HepG2 (cell line): ENCODE measurements at regions not wholly inside any gene's neighbourhood (a gene's known extent, or its start where the extent isn't known, plus 50 kb on each side); places are given as distances from the start of the nearest gene placed in this dataset.

Experiments used
- EP300 ChIP-seq, 3 experiments: sonication (generic) in 1 of 3; formaldehyde crosslinking in 1 of 3; IDR thresholded peaks; 2 replicates each; pipeline versions ENCODE4 v1.5.1 to v1.6.1; 2011 to 2020; ENCODE audit warnings: low read depth in 2 of 3, low read length in 2 of 3, borderline replicate concordance in 1 of 3, improper control_type of control experiment in 1 of 3, mild to moderate bottlenecking in 1 of 3, missing genetic modification reagents in 1 of 3, moderate library complexity in 1 of 3
- EZH2 ChIP-seq: conservative IDR thresholded peaks from 2 replicates; pipeline ENCODE4 v1.6.1; 2012; ENCODE audit warnings: mild to moderate bottlenecking, low read depth, low read length, moderate library complexity
- HMGA1 ChIP-seq: sonication (generic); formaldehyde crosslinking; conservative IDR thresholded peaks from 2 replicates; pipeline ENCODE4 v1.4.0; 2020; ENCODE audit warnings: missing genetic modification reagents
- NCOA2 ChIP-seq: sonication (generic); formaldehyde crosslinking; IDR thresholded peaks from 2 replicates; pipeline ENCODE4 v1.8.0; 2022; ENCODE audit warnings: inconsistent platforms
- PHB2 ChIP-seq: fragments of 450-650 bp; IDR thresholded peaks from 2 replicates; pipeline ENCODE4 v1.6.1; 2018; ENCODE audit not compliant: partially characterized antibody
- ZNF292 ChIP-seq: sonication (generic); formaldehyde crosslinking; IDR thresholded peaks from 2 replicates; pipeline ENCODE4 v1.8.1; 2022; ENCODE audit warnings: mild to moderate bottlenecking, low read depth, missing genetic modification reagents, borderline replicate concordance
- TF ChIP-seq, protein P1 (sequence below): conservative IDR thresholded peaks from 2 replicates; pipeline ENCODE4 v1.6.1; 2018; ENCODE audit warnings: missing genetic modification reagents
- TF ChIP-seq, protein P2 (sequence below): sonication (generic); formaldehyde crosslinking; IDR thresholded peaks from 2 replicates; pipeline ENCODE4 v1.5.0; 2020; ENCODE audit warnings: mild to moderate bottlenecking, missing genetic modification reagents, moderate library complexity

DNA sequence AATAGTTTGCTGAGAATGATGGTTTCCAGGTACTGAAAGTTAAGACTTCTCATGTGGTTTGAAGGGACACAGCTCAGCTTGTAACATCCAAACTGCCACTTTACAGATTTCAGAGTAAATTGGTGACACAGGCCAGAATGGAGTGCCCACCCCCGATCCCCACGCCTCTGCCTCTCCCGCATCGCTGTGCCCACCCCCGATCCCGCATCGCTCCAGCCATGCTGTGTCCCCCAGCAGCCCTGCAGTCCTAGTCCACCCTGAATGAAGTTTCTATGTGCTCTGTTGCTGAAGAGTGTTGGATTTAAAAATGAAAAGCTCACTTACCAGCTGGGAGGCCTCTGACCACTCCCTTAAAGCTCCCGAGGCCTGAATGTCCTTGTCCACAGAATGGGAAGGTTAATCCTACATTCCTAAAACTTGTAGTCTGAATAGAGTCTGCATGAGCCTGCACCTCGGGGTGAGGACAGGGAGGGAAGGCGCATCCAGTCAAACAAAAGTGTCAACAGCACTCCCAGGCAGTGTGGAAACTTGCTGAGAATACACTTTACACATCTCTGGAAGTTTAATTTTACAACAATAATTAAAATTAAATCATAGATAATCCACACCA lies 176.4 kb upstream of the ID2 start:
- TF ChIP-seq ZNF292 (CRISPR knock-in tag) (no peak), PHB2 (no peak), HMGA1 (CRISPR knock-in tag) (no peak), EP300 (IDR thresholded peaks at IDR 0.05; ENCODE audit: low read depth in 2 of 2, low read length in 2 of 2) (no peak), EP300 (CRISPR knock-in tag; IDR thresholded peaks at IDR 0.05; ENCODE audit: borderline replicate concordance) (no peak), NCOA2 (CRISPR knock-in tag) (no peak), EZH2 (no peak)
- TF ChIP-seq, protein P1, sequence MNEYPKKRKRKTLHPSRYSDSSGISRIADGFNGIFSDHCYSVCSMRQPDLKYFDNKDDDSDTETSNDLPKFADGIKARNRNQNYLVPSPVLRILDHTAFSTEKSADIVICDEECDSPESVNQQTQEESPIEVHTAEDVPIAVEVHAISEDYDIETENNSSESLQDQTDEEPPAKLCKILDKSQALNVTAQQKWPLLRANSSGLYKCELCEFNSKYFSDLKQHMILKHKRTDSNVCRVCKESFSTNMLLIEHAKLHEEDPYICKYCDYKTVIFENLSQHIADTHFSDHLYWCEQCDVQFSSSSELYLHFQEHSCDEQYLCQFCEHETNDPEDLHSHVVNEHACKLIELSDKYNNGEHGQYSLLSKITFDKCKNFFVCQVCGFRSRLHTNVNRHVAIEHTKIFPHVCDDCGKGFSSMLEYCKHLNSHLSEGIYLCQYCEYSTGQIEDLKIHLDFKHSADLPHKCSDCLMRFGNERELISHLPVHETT (CRISPR knock-in tag): no peak
- TF ChIP-seq, protein P2, sequence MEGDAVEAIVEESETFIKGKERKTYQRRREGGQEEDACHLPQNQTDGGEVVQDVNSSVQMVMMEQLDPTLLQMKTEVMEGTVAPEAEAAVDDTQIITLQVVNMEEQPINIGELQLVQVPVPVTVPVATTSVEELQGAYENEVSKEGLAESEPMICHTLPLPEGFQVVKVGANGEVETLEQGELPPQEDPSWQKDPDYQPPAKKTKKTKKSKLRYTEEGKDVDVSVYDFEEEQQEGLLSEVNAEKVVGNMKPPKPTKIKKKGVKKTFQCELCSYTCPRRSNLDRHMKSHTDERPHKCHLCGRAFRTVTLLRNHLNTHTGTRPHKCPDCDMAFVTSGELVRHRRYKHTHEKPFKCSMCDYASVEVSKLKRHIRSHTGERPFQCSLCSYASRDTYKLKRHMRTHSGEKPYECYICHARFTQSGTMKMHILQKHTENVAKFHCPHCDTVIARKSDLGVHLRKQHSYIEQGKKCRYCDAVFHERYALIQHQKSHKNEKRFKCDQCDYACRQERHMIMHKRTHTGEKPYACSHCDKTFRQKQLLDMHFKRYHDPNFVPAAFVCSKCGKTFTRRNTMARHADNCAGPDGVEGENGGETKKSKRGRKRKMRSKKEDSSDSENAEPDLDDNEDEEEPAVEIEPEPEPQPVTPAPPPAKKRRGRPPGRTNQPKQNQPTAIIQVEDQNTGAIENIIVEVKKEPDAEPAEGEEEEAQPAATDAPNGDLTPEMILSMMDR (CRISPR knock-in tag): no peak
